T follicular helper cell (primary cell): ENCODE measurements at regions not wholly inside any gene's neighbourhood (a gene's known extent, or its start where the extent isn't known, plus 50 kb on each side); places are given as distances from the start of the nearest gene placed in this dataset.
"Not testable (repeated sequence)": the region's sequence is repeated elsewhere in the genome, so short reads cannot be mapped to it uniquely, and the experiment has no call there.

Experiments
- DNase-seq: peaks from one replicate; pipeline ENCODE4 v3.0.0-alpha.2; 2020; ENCODE audit warnings: low read depth

DNA sequence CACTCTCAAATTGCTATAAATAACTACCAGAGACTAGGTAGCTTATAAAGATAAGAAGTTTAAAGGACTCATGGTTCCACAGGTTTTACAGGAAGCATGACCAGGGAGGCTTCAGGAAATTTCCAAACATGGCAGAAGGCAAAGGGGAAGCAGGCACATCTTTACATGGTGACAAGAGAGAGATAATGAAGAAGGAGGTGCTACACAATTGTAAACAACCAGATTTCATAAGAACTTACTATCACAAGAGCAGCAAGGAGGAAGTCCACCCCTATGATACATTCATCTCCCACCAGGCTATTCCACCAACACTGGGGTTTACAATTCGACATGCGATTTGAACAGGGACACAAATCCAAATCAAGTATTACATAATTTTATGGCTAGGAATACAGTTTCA, 257.7 kb downstream of the BTG1 start:
- no peak for DNase-seq

DNA sequence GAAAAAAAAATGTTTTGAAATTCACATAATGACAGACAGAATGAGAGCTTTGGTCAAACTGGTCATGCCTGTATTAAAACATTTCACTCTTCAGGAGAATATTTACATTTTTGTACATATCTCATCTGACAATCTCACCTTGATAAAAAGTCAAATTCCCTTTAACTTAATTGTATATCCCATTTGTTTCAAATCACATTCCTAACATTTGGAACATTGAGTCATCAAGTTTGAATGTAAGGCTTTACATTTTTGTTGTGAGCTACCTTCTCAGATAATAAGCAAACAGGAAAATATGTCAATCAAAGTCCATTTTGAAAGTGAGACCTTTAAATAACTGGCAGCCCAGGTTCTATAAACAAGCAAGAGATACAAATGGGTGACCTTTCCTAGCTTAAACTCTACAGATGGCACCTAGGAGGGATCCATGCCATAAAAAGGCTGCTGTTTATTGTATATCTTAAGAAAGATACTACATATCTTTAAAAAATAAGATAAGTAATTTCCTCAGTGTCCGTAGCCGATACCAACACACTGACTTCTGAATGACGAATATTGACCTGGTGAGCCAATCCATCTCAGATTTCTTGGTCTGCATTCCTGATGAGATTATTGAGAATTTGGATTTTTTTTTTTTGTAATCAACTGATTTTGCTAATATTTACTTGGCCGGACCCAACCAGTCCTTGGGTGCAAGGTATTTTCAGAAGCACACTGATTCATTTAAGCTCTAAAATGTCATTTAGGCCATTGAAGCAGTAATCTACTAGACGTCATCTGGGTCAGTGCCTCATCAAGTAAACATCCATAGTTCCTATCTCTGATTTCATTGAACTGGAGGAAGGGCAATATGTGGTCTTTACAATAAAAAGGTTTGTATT, 259.6 kb downstream of the BTG1 start:
- DNase-seq = no peak

DNA sequence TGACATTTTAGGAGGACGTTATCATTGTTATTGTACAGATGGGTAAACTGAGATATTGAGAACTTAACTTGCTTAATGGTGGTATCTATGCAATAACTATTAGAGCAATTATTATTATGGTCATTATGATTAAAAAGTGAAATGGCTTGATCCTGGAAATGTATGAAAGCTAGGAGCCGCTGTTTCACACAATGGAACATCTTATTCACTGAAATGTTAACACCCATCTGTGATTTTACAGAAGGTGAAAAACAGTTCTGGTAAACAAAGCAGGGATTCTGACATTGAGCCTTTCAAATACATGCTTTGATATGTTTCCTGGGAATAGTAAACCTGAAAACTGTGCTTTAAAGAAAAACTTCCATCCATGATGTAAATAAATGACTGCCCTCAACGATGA, 261.4 kb downstream of the BTG1 start:
- DNase-seq = no peak

DNA sequence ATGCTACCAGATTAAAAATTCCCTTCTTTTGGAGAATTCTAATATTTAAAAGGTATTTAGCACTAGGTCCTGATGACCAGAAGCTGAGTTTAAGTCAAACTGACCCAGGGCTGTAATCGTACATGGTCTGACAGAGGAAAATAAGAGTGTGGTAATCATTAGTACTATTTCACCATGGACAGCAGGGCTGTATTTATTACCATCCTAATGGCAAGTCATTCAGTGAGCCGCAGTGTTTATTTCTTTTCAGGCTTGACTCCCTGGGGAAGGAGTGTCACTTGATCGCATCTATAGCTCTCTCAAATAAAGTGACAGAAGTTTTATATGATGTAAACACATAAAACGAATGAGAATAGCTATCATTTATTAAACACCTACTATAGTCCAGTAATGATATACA, 261.8 kb downstream of the BTG1 start:
- DNase-seq = no peak

DNA sequence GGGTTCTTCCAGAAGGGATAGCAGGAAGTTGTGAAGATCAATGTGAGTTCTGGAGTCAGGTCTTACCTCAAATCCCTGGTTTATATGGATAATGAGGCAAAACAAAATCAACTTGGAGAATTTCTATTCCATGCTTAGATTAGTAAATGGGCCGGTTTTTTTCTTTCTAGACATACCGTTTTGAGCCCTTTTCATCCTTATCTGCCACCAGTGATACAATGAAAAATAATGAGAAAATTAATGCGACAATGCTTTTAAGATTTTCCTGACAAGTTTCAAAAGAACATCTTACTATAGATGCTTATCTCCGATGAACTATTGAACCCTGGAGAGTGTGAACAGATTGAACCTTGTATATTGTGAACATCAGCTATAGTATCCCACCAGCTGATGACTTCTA, 262.7 kb downstream of the BTG1 start:
- DNase-seq = no peak

DNA sequence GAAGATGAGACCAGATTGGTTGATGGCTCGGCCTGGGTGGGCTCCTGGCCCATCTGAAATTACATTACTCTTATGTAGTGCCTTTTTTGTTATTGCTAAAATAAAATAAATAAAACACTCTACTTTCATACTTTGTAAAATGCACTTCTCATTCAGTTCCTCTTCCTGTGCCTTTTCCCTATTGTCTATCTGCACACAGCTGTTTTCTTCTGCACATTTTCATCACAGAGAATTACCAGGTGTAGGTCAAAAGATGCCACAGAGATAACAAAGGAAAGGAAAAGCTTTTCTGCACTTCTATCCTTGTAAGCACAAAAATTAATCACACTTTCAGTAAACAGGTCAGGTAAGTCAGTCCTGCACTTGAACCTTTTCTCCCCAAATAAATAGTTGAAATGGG, 265.1 kb downstream of the BTG1 start:
- DNase-seq = no peak

DNA sequence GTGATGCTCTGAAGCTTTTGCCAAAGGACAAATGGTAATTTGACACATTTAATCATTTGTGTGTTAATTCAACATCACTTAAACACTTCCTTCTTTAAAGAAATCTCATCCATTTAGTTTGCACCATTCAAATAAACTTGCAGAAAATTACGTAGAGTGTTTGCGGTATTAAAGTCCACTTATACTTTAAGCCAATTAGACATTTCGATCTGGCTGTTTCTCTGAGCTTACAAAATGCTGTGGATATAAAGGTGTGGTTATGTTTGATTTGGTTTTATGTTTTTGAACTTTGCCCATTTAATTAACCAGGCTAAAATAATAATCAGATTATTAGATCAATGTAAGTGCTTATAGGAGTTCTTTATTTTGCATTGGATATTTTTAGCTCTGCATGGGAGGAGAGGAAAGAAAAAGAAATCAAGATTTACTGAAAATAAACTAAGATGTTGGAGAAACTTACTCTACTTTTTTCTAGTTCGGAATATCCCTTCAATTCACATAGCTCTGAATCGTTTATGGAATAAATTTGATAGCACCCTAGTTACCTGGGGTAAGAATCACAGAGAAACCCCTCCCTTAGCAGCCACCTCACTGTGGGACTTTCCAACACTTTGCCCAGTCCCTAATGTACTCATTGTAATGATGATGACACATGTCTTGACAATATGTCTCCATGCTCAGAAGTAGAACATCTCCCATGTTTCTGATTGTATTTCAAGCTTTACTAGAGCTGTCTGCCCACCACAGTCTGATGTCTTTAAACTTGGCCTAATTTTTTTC, 268.0 kb downstream of the BTG1 start:
- DNase-seq = peak; percentile 38

DNA sequence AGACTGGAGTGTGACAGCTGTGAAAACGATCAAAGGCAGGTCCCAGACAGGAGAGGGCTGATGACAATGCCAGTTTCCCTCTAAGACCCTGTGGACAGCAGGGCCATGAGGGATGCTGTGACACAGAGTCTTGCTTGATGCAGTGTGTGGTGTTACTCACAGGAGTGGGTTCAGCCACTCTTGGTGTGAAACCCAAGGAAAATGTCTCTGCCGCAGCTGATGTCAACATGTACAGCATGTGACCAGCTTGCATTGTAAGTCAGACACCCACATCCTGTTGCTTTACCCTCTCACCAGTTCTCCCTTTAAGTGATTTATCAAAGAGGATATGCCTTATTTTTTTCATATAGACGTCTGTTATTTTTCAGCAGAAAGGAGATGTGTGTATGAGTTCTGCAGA, 268.6 kb downstream of the BTG1 start:
- DNase-seq = peak; percentile 84

DNA sequence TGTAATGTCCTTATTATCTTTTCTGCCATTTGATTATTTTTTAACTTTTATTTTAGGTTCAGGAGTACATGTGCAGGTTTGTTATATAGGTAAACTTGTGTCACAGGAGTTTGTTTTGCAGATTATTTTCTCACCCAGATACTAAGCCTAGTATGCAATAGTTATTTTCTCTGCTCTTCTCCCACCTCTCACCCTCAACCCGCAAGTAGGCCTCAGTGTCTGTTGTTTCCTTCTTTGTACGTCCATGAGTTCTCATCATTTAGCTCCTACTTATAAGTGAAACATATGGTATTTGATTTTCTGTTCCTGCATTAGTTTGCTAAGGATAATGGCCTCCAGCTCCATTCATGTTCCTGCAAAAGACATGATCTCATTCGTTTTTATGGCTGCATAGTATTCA, 270.0 kb downstream of the BTG1 start:
- DNase-seq = not testable (repeated sequence)

DNA sequence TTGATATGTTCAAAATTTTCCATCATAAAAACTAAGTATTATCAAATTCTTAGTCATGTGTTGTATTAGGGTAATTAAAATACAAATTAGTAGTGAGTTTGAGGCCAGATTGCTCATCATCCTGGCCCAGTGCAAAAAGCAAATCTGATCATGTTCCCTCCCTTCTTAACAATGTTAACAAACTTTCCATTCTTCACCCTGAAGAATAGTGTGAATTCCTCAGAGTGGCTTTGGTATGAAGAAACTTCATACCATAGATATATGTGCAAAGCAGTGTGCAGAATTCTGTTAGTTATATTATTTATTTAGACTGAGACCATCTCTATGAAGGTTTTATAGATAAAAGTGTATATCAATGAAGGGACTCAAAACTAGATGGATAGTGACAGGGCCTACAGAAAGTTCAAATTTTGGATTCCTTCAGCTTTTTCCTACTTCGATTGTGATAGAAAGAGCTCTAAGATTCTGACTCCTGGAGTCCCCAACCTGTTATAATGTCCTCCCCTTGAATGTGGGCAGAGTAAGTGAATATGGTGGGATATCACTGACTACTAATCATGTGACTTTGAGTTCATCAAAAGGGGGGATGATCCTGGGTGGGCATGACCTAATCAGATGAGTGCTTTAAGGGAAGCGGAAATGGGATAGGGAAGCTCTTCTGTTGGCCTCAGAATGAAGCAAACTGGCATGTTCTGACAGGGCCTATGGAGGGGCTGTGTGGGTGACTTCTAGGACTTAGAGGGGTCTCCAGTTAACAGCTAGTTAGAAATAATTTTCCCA, 271.4 kb downstream of the BTG1 start:
- DNase-seq = no peak

DNA sequence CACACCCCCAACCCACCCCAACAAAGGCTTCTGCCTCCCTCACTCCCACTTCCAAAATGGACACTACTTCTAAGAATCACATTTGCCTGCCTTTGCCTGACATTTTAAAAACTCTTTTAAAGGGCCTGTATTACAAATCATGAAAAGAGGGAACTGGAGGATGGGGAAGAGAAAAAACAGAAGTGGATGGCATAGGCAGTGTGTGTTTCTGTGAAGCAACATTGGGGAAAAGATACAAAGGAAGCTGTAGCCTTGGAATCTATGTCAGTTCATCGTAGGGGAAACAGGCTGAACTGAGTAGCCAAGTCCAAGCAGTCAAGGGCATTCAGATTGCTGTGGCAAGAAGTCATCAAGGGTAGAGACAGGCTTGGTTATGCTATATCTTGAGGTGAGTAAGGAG, 273.9 kb downstream of the BTG1 start:
- no peak for DNase-seq

DNA sequence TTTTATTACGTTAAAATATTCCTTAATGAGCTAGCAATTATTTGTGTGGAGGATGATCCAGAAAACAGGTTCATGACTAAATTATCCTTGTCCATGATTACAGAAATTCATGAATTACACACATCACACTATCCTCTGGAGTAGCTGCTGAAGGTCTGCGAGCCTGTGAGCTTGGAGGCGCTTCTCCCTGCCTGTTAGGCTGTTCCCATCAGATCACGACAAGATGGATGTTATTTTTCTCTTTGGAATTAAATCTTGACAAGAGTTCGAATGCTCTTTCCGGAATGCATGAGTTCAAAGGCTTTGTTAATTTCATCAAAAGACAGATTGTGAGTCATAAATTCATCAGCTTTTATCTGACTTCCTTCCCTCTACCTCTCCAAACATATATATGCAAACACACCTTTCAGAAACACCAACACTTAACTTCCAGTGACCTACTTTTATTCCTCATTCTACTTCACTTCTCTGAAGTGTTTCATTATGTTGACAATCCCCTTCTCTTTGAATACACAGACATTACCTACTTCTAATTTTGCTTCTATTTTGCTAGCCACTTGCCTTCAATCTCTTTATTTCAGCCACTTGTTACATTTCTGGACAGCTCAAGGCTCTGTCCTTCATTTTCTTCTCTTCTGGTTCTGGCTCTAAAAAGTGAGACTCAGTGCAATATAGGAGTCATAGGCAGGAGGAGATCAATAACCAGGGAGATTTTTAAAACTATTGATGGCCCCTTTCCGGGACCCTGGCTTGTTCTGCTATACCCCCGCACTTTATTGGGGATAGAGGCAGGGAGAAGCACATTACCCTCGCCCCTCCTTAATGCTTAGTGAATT, 274.6 kb downstream of the BTG1 start:
- no peak for DNase-seq

DNA sequence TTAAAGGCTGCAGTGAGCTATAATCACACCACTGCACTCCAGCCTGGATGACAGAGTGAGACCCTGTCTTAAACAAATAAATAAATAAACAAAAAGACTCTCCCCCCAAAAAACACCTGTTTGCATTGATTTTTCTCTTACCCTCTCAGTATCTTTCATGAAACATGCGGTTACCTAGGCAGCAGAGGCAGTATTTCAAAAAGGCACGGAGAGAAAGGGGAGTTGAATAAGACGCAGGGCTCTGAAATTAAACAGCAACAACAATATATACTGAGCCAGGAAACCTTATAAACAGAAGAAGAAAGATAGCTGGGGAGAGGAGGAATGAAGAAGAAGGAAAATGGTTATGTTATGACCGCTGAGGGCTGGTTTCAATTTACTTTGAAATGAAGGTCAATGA, 277.6 kb downstream of the BTG1 start:
- DNase-seq = no peak

DNA sequence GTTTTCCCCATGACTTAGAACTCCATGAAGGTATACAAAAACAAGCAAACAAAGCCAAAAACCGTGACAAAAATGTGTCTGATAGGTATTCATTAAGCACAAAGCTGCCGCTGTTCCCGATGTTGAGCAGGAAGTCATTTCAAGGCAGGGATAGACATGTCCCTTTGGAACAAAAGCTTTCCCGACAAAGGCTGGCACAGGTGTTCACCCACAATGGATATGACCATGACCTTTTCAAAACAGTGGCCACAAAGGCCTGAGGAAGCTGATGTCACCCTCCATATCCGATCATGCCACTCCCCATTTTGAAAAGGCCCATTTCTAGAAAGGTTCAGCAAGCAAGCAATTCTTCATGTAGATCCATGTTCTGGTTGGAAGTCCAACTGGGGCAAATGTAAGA, 279.1 kb downstream of the BTG1 start:
- no peak for DNase-seq

DNA sequence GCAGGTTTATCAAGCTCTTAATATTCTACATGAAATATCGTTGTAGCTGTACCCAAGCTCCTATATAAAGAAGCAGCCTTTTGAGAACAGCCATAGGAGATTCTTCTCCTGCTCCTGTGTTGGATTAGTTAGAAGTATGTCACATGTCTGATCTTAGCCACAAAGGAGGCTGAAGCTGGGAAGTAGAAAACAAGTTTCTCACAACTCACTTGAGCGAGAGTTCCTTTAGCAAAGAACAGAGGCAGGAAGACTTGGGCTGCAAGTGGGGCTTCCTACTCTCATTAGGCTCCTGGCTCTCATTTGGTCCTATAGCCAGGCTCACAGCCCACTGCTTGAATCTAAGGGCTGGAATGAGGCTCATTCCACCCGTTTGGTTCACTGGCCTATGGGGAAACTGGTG, 281.9 kb downstream of the BTG1 start:
- DNase-seq = no peak

DNA sequence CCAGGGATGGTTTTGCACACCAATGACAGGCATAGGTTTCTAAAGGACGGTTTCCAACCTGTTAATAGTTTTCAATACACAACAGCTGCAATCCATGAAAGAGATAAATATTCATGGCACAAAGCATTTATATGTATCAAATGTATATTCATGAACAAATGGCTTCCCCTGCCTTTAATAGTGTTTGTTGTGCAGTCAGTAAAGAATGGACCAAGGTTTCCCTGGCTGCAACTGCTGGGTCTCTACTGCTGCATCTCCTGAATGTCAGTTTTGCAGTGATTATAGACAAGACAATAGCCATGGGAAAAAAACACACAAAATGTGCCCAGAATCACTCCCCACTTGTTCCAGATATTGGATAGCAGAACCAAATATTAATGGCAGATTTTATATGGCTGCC, 284.1 kb downstream of the BTG1 start:
- no peak for DNase-seq

DNA sequence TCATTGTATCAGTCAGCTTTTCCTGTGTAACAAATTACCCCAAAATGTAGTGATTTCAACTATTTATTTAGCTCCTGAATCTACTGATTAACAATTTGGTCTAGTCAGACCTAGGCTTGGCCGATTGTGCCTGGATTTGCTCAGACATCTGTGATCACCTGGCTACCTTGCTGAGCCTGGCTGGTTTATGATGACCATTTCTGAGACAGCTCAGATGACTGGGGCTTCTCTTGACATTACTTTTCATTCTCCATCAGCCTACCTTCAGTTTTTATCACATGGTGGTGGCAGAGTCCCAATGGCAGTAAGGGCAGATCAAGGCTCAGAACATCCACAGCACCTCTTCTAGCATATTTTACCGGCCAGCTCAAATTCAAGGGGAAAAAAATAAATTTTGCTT, 286.3 kb downstream of the BTG1 start:
- no peak for DNase-seq

DNA sequence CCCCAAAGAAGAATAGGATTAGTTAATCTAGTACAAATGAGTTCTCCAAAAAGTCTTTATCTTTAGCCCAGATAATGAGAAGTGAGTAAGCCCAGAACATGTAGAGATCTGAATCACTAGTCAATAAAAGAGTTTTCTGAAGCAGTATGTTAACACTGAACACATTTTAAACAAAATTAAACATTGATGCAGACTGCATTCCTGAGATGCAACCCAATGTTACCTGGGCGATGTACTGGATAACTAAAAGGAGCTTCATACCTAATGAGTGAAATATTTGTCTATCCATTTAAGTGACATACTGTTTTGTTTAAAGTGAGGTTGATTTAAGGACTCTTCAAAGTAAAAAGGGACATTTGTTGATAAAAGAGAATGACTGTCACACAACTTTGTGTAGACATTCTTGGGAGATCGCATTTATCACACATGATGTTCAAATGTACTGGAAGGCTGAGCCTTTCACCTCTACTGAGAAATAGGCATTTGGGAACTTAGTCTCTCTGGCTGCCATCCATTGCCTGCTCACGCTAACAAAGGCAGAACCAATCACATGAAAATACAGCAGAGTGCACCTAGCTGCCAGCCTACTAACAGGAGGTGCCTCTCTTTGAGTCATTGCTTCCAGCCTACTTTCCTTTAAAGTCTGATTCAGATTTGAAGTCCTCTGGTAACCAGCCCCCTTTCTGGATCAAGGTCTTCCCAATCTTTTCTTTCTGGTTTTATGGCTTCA, 287.7 kb downstream of the BTG1 start:
- DNase-seq = no peak

DNA sequence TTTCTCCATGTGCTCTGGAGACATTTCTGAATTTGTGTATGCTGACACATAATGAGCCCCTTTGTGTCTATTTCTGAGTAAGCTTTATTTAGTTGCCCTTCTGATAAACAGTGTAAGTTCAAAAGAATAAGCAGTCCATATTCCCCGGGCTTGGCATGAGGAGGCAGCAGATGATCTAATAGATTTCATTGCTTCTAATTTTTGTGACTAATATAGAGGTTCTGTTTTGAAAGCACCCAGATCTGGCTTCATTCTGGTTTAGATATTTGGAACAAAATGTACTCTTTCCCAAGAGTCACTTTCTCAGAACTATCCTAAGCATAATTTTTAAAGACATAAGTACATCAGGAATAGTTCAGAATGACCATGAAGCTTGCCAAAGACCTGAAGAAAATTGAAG, 290.9 kb downstream of the BTG1 start:
- DNase-seq = no peak

DNA sequence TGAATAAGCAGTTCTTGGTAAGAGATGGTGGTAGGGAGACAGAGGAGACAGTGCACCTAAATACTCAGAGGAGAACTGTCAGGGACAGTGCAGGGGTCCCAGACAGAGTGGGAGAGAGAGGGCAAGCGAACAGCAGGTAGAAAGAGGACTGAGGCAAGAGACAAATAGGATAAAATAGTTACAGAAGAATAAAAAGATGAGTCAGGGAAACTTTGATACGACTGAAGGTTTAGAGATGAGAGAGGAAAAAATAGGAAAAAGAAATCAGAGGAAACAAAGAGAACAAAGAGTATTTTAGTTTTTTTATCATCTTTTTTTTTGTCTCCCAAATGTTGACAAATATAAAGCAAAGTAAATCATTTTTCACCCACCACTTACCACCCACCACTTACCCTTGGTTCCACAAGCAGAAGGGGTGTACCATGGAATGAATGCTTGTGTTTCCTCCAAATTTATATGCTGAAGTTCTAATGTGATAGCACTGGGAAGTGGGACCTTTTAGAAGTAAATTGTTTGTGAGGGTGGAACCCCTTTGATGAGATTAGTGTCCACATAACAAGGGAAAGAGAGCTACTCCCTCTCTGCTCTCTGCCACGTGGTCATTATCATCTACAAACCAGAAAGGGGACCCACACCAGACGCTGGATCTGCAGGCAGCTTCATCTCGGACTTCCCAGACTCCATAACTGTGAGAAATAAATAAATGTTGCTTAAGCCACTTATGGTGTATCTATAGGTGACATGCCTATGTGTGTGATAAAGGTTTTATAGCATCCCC, 292.1 kb downstream of the BTG1 start:
- DNase-seq = no peak
